IMR-90 (cell line): ENCODE measurements at regions not wholly inside any gene's neighbourhood (a gene's known extent, or its start where the extent isn't known, plus 50 kb on each side); places are given as distances from the start of the nearest gene placed in this dataset.

Experiments used
- ATAC-seq: fragments of 200-7000 bp; cut with Tn5 transposase; 2 replicates; pipeline ENCODE4 v1.9.1; 2020; ENCODE audit warnings: low read depth, mild to moderate bottlenecking, moderate library complexity
- BruUV-seq: library from RNA; stranded (reverse); fragments of 400-500 nt; replicated peaks from 2 replicates; lab custom pipeline; 2021; lab: Mats Ljungman, UMichigan
- CTCF ChIA-PET: fragments of 300-600 bp; formaldehyde crosslinking; extraction: SDS; loops from one replicate; lab custom pipeline; 2021; ENCODE audit warnings: antibody characterized with exemption; lab: Yijun Ruan, JAX
- POLR2A ChIA-PET: fragments of 300-600 bp; sonication (Branson Sonifier 250); formaldehyde crosslinking; loops from one replicate; lab custom pipeline; 2022; ENCODE audit warnings: antibody characterized with exemption; ENCODE audit not compliant: unreplicated experiment; lab: Charles Lee
- DNase-seq: peaks from one replicate; pipeline ENCODE4 v3.0.0; 2013
- H2AFZ ChIP-seq: replicated peaks from 2 replicates; pipeline ENCODE3; 2013; ENCODE audit warnings: low read length, mild to moderate bottlenecking; ENCODE audit not compliant: poor library complexity
- H2AK5ac ChIP-seq: 2 replicates; pipeline ENCODE4 v1.6.1; 2013; ENCODE audit warnings: low read depth, low read length, inconsistent platforms
- H2AK9ac ChIP-seq: replicated peaks from 2 replicates; pipeline ENCODE3; 2013; ENCODE audit warnings: mild to moderate bottlenecking, low read depth, low read length, moderate library complexity; ENCODE audit not compliant: poor library complexity
- H2BK120ac ChIP-seq: 2 replicates; pipeline ENCODE4 v1.6.1; 2013; ENCODE audit warnings: low read depth, low read length, inconsistent platforms
- H2BK15ac ChIP-seq: 3 replicates; pipeline ENCODE4 v1.6.1; 2013; ENCODE audit warnings: low read depth, low read length, inconsistent platforms
- H2BK20ac ChIP-seq: 2 replicates; pipeline ENCODE4 v1.6.1; 2013; ENCODE audit warnings: low read depth, mild to moderate bottlenecking, inconsistent platforms, low read length, moderate library complexity
- H2BK5ac ChIP-seq: 2 replicates; pipeline ENCODE4 v1.6.1; 2013; ENCODE audit warnings: mild to moderate bottlenecking, low read depth, low read length, inconsistent platforms; ENCODE audit not compliant: poor library complexity, severe bottlenecking
- H3K14ac ChIP-seq: replicated peaks from 2 replicates; pipeline ENCODE4 v1.6.1; 2013; ENCODE audit warnings: low read depth, low read length, inconsistent platforms
- H3K18ac ChIP-seq: 2 replicates; pipeline ENCODE4 v1.6.1; 2013; ENCODE audit warnings: low read depth, low read length, control low read depth
- H3K23ac ChIP-seq: 2 replicates; pipeline ENCODE4 v1.6.1; 2013; ENCODE audit warnings: low read depth, low read length, inconsistent platforms
- H3K27ac ChIP-seq: 2 replicates; pipeline ENCODE4 v1.5.1; 2013; ENCODE audit warnings: mild to moderate bottlenecking, control low read depth, low read length; ENCODE audit not compliant: insufficient read depth
- H3K27me3 ChIP-seq: 2 replicates; pipeline ENCODE4 v1.6.1; 2013; ENCODE audit warnings: low read length; ENCODE audit not compliant: control insufficient read depth, insufficient read depth
- H3K36me3 ChIP-seq: 2 replicates; pipeline ENCODE4 v1.6.1; 2013; ENCODE audit warnings: low read length, mixed read lengths; ENCODE audit not compliant: control insufficient read depth, insufficient read depth
- H3K4ac ChIP-seq: 2 replicates; pipeline ENCODE4 v1.6.1; 2013; ENCODE audit warnings: low read depth, low read length, inconsistent platforms
- H3K4me1 ChIP-seq: 2 replicates; pipeline ENCODE4 v1.6.1; 2013; ENCODE audit warnings: low read length, mixed read lengths; ENCODE audit not compliant: control insufficient read depth, insufficient read depth
- H3K4me2 ChIP-seq: 2 replicates; pipeline ENCODE4 v1.6.1; 2013; ENCODE audit warnings: low read depth, mild to moderate bottlenecking, control low read depth, low read length, moderate library complexity
- H3K4me3 ChIP-seq: 2 replicates; pipeline ENCODE4 v1.5.1; 2013; ENCODE audit warnings: low read depth, mild to moderate bottlenecking, control low read depth, low read length, moderate library complexity; ENCODE audit not compliant: insufficient read depth
- H3K56ac ChIP-seq: 2 replicates; pipeline ENCODE4 v1.6.1; 2013; ENCODE audit warnings: low read length, inconsistent platforms; ENCODE audit not compliant: insufficient read depth; ENCODE audit errors: extremely low read depth
- H3K79me1 ChIP-seq, 2 experiments: 2 replicates each; pipeline ENCODE4 v1.6.1; 2013; ENCODE audit warnings: low read length in 2 of 2, inconsistent platforms in 1 of 2, low read depth in 1 of 2
- H3K9ac ChIP-seq: 2 replicates; pipeline ENCODE4 v1.6.1; 2013; ENCODE audit warnings: low read depth, low read length, control low read depth
- H3K9me1 ChIP-seq: 2 replicates; pipeline ENCODE4 v1.6.1; 2013; ENCODE audit warnings: low read length, inconsistent platforms; ENCODE audit not compliant: insufficient read depth
- H3K9me3 ChIP-seq: 2 replicates; pipeline ENCODE4 v1.6.1; 2013; ENCODE audit warnings: low read length; ENCODE audit not compliant: control insufficient read depth, insufficient read depth
- H4K20me1 ChIP-seq: 2 replicates; pipeline ENCODE4 v1.6.1; 2013; ENCODE audit warnings: low read length, inconsistent platforms; ENCODE audit not compliant: insufficient read depth
- H4K5ac ChIP-seq: 2 replicates; pipeline ENCODE4 v1.6.1; 2013; ENCODE audit warnings: mild to moderate bottlenecking, low read depth, low read length, control low read depth
- H4K8ac ChIP-seq, 2 experiments: 2 replicates each; pipeline ENCODE4 v1.6.1; 2013; ENCODE audit warnings: low read depth in 2 of 2, low read length in 2 of 2, control low read depth in 1 of 2, inconsistent platforms in 1 of 2
- H4K91ac ChIP-seq: 2 replicates; pipeline ENCODE4 v1.6.1; 2013; ENCODE audit warnings: low read depth, low read length, inconsistent platforms; ENCODE audit not compliant: insufficient read depth
- BHLHE40 ChIP-seq: fragments of 150-350 bp; IDR thresholded peaks from 2 replicates; pipeline ENCODE4 v1.6.1; 2016; ENCODE audit warnings: mild to moderate bottlenecking, low read depth, low read length
- CEBPB ChIP-seq: IDR thresholded peaks from 2 replicates; pipeline ENCODE4 v1.6.1; 2012; ENCODE audit warnings: low read depth, low read length, improper control_type of control experiment
- CHD1 ChIP-seq: IDR thresholded peaks from 2 replicates; pipeline ENCODE4 v1.6.1; 2012; ENCODE audit warnings: low read depth, low read length, improper control_type of control experiment
- CTCF ChIP-seq: conservative IDR thresholded peaks from 2 replicates; pipeline ENCODE4 v1.5.1; 2012; ENCODE audit warnings: mild to moderate bottlenecking, low read depth, low read length, improper control_type of control experiment
- FOS ChIP-seq: fragments of 150-350 bp; IDR thresholded peaks from 2 replicates; pipeline ENCODE4 v1.6.1; 2016; ENCODE audit warnings: low read depth, low read length
- MAFK ChIP-seq: IDR thresholded peaks from 2 replicates; pipeline ENCODE4 v1.6.1; 2012; ENCODE audit warnings: low read depth, low read length, improper control_type of control experiment
- MAZ ChIP-seq: IDR thresholded peaks from 2 replicates; pipeline ENCODE4 v1.6.1; 2012; ENCODE audit warnings: low read depth, mild to moderate bottlenecking, low read length, improper control_type of control experiment, moderate library complexity, borderline replicate concordance
- MXI1 ChIP-seq: IDR thresholded peaks from 2 replicates; pipeline ENCODE4 v1.6.1; 2012; ENCODE audit warnings: low read depth, mild to moderate bottlenecking, low read length, moderate library complexity, borderline replicate concordance
- NFE2L2 ChIP-seq: fragments of 150-350 bp; IDR thresholded peaks from 2 replicates; pipeline ENCODE4 v1.6.1; 2016; ENCODE audit warnings: low read depth, mild to moderate bottlenecking, low read length
- POLR2A ChIP-seq: IDR thresholded peaks from 2 replicates; pipeline ENCODE4 v1.6.1; 2012; ENCODE audit warnings: mild to moderate bottlenecking, low read depth, low read length
- RAD21 ChIP-seq: IDR thresholded peaks from 2 replicates; pipeline ENCODE4 v1.6.1; 2012; ENCODE audit warnings: low read length, improper control_type of control experiment
- RCOR1 ChIP-seq: IDR thresholded peaks from 2 replicates; pipeline ENCODE4 v1.6.1; 2012; ENCODE audit warnings: mild to moderate bottlenecking, low read length, improper control_type of control experiment; ENCODE audit not compliant: insufficient replicate concordance
- RFX5 ChIP-seq: IDR thresholded peaks from 2 replicates; pipeline ENCODE4 v1.8.0; 2012; ENCODE audit warnings: low read depth, mild to moderate bottlenecking, low read length, moderate library complexity
- SMC3 ChIP-seq: fragments of 150-350 bp; IDR thresholded peaks from 2 replicates; pipeline ENCODE4 v1.6.1; 2016; ENCODE audit warnings: low read depth, mild to moderate bottlenecking, antibody characterized with exemption, low read length, moderate library complexity
- USF2 ChIP-seq: fragments of 150-350 bp; IDR thresholded peaks from 2 replicates; pipeline ENCODE4 v1.6.1; 2017; ENCODE audit warnings: mild to moderate bottlenecking, antibody characterized with exemption, low read length, low read depth
- WGBS, 2 experiments: methylation state at CpG; one replicate each; pipeline versions ENCODE4 v1.1.5 to v1.1.7; 2013; ENCODE audit warnings: missing lambda C conversion rate in 2 of 2; ENCODE audit not compliant: insufficient read length in 1 of 2; ENCODE audit errors: extremely low coverage in 2 of 2; 5-methylcytosine and 5-hydroxymethylcytosine counted together
- dilution Hi-C: fragments of 300-500 bp; cut with HindIII; formaldehyde crosslinking; loops from one replicate; pipeline ENCODE4 v1.14.3; 2018; ENCODE audit warnings: low sequenced_read_pairs; ENCODE audit not compliant: unreplicated experiment
- in situ Hi-C: fragments of 300-500 bp; cut with MboI; formaldehyde crosslinking; loops from 3 replicates; pipeline ENCODE4 v1.14.3; 2019; ENCODE audit warnings: low sequenced_read_pairs, inconsistent platforms, mixed read lengths
- intact Hi-C: fragments of 100-400 bp; cut with micrococcal nuclease; formaldehyde crosslinking; loops from 2 replicates; pipeline ENCODE4 v1.10.0; 2022
- TF ChIP-seq, protein P1 (sequence below): fragments of 150-350 bp; IDR thresholded peaks from 2 replicates; pipeline ENCODE4 v1.6.1; 2016; ENCODE audit warnings: low read depth, mild to moderate bottlenecking, low read length, moderate library complexity, borderline replicate concordance

- CTCF ChIA-PET: no interaction called here
- no peak overlapping the region for H4K8ac ChIP-seq
- no peaks in the 10 kb centered on the region for H3K27me3 ChIP-seq
- no peaks in the 10 kb centered on the region for H4K20me1 ChIP-seq
- peak overlapping the region; percentile 18; the same call in 1 of the 2 replicates for H2BK20ac ChIP-seq
- no peak overlapping the region for H3K23ac ChIP-seq
- H4K91ac ChIP-seq: peak overlapping the region; percentile 12; the same call in 1 of the 2 replicates
- H2AK5ac ChIP-seq: peak overlapping the region; percentile 27; the same call in 1 of the 2 replicates
- no peak overlapping the region for H3K14ac ChIP-seq
- no peak overlapping the region for H3K9ac ChIP-seq
- no peak overlapping the region for H2AK9ac ChIP-seq
- no peak overlapping the region for H3K56ac ChIP-seq
- POLR2A ChIA-PET: no interaction called here
- no peaks in the 10 kb centered on the region for H3K79me1 ChIP-seq
- intact Hi-C loops (no loop called here), dilution Hi-C loops (no loop called here), in situ Hi-C loops (no loop called here)
- H2BK15ac ChIP-seq: peak overlapping the region; percentile 53; the same call in 2 of the 3 replicates
- H4K5ac ChIP-seq: peak overlapping the region; percentile 24; the same call in 1 of the 2 replicates
- 100% methylated on average over 2 of the region's 2 CpGs; no CpG with 5 or more reads in 1 of the 2 experiments for WGBS, 2 experiments
- ATAC-seq (no peak), DNase-seq (no peak)
- H2BK120ac ChIP-seq: no peak overlapping the region
- peaks cover under 1% of the 10 kb centered on the region for H3K4me1 ChIP-seq
- no peak overlapping the region for H3K4me2 ChIP-seq
- no peaks in the 10 kb centered on the region for H3K36me3 ChIP-seq
- no peak overlapping the region for H3K27ac ChIP-seq
- H3K4ac ChIP-seq: 0 out of 2 replicates have a peak overlapping the region, but pooled peaks have one; percentile 4
- no peak overlapping the region for H3K4me3 ChIP-seq
- no TSS peak for BruUV-seq
- H3K18ac ChIP-seq: no peak overlapping the region
- H3K9me1 ChIP-seq: 0 out of 2 replicates have a peak, but pooled peaks cover under 1% of the 10 kb centered on the region
- H2AFZ ChIP-seq: no peak overlapping the region
- no peaks in the 10 kb centered on the region for H3K9me3 ChIP-seq
- TF ChIP-seq BHLHE40 (no peak), SMC3 (no peak), POLR2A (no peak), NFE2L2 (no peak), CTCF (no peak), RCOR1 (no peak), FOS (no peak), CEBPB (no peak), RAD21 (no peak), USF2 (no peak), MXI1 (no peak), CHD1 (no peak), RFX5 (no peak), MAZ (no peak), MAFK (no peak)
- TF ChIP-seq, protein P1, sequence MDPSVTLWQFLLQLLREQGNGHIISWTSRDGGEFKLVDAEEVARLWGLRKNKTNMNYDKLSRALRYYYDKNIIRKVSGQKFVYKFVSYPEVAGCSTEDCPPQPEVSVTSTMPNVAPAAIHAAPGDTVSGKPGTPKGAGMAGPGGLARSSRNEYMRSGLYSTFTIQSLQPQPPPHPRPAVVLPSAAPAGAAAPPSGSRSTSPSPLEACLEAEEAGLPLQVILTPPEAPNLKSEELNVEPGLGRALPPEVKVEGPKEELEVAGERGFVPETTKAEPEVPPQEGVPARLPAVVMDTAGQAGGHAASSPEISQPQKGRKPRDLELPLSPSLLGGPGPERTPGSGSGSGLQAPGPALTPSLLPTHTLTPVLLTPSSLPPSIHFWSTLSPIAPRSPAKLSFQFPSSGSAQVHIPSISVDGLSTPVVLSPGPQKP: no peak
- no peak overlapping the region for H2BK5ac ChIP-seq
Observed at GRCh38 chr2:53021828-53022227, 745.8 kb upstream of the CHAC2 start.
